Kidney capillary endothelial cell (primary cell): ENCODE measurements at regions not wholly inside any gene's neighbourhood (a gene's known extent, or its start where the extent isn't known, plus 50 kb on each side); places are given as distances from the start of the nearest gene placed in this dataset.

Source experiments
- DNase-seq: peaks from one replicate; pipeline ENCODE4 v3.0.0-alpha.2; 2018; ENCODE audit warnings: low spot score

DNA sequence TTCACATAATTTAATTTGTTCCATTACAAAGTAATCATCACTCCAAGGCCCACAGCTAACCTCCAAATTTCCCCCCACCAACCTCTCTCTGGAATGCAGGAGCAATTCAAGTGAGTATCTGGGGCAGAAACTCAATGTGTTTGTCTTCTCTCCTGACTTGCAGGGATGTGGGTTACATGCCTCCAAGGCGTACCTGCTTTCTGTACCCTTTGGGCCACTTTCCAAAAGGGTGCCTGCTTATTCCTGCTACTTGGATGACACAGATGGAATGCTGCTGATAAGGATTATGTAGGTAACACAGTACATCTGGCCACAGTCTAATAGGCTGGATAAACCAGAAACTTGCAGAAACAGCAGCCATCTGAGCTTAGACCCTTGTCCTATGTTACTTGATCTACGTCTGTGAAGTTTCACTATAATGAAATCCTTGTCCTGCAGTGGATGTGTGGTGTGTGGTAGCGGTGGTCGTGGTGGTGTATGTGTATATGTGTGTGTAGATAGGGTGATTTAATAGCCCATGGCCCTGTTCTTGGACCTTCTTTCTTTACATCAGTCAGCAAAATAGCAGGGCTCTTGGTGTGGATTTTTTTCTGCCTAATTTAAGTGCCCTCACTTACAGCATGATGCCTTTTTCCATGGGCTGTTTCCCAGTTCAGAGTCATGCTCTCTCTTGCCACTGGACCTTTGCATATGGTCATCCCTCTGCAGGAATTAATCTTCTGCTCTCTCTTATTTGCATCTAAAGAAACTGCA, 175.9 kb downstream of the ZDHHC21 start:
- no peak for DNase-seq

DNA sequence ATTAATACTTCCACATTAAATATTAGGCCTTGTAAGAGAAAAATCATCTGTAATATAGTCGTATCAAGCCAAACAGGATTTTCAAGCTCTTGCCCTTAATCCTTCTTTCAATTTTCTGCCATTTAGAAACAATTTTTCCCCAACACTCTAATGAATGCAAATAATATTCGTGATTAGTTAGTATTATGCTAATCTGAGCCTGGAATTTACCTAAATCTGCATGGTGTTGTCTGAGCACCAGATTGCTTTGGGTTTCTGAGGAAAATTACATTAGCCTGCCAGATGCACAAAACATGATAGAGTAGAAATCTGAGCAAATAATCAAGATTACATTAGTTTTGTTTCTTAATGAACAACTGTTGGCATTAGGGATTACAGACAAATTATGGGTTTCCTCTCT, 176.6 kb downstream of the ZDHHC21 start:
- DNase-seq, result no peak

DNA sequence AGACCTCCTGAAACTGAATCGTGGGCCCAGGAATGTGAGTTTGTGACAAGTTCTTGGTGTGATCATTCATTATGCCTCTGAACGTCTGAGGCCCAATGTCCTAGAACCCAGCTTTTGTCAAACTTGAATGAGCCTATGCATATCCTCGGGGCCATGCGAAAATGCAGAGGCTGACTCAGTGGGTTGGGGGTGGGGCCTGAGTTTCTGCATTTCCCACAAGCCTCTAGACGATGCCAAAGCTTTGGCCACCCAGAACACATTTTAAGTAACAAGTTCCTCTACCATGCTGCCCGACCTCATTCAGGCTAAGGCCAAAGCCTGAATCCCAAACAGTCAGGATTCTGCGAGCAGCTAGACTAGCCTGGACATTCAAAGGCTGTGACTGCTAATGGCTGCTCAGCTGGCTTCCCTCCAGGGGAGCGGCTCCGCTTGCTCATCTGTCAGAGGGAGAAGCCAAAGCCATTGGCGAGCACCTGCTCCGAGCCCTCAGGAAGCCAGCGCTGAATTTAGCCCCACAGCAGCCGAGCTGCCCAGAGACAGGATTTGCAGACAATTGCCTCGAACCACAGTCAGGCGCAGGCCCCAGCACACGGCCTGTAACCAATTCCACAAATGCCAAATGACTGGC, 177.5 kb downstream of the ZDHHC21 start:
- no peak for DNase-seq

DNA sequence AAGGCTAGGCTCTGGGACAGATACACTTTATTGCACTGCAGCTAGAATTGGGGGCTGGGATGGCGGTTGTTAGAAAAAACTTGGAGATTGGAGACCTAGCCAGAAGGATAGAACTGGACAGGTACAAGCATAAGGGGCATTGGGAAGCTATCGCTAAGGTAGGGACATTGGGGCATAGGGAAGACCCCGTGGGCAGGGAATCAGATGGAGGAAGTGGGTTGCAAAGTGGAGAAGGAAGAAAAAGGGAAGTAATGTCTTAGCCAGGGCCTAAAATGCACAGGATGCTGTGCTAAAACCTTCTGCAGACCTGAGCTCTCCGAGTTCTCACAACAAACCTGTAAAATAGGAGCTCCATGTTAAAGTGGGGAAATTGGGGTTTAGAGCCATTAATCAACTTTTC, 178.2 kb downstream of the ZDHHC21 start:
- DNase-seq, result no peak

DNA sequence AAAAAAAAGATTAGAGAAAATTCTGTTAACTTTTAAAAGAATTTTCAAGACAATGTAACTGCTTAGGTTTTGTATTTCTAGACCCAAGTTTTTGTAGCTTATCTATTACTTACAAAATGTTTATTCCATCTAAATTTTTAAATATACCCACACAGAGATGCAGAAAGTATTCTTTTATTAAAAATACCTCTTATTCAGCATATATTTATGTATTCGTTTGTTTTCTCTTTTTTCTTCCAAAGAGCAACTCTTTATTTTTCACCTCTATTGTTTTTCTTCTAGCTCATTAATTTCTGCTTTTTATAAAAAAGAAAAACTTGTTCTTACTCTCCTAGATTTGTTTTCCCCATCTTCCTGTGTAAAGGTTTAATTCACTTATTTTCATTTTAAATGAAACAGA, 180.3 kb downstream of the ZDHHC21 start:
- DNase-seq, result no peak

DNA sequence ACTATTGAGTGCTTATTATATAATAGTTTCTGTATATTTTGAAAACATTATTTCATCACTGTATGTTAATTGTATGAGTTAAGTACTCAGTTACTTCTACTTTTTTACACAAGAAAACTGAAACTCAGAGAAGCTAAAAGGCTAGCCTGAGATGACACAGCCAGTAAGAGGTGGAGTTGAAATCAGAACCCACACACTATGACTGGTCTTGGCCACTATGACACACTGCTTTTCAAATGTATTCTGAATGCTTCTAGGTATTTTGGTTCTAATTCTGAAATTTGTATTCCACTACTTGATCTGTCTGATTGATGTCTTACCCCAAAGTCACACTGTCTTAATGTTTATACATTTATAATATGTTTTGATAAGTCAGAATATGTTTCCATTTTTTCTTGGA, 181.8 kb downstream of the ZDHHC21 start:
- DNase-seq, result no peak

DNA sequence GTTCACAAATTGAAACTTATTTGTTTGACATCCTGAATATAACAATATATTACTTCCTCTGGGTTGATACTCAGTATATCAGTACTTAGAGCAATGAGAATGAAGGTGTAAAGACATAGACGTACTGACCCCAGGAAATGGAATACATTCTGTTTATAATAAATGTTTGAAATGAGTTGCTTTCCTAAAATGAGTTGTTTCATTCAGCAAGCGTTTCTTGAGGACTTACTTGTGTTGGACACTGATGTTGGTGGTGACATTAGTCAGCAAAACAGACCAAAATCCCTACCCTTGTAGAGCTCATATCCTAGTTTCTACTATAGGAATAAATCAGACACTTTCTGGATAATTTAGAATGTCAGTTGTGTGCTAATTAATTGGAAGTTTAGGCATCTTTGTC, 184.3 kb downstream of the ZDHHC21 start:
- no peak for DNase-seq

DNA sequence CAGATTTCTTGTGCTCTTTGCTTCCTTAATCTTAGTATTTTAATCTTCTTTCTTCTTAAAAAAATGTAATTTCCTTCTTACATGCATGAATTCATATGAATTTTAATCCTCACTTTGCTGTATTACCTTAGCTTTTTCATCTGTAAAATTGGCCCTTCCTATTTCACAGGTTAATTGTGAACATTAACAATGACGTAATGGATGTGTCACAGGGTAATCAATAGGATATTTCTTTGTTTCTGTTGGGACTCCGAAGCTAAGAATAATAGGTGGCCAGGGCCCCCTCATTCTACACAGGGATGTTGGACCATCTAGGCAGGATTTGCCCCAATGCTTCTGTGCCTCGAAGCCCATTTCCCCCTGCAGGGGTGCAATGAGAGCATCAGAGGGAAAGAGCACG, 187.4 kb upstream of the NFIB start:
- DNase-seq, result no peak

DNA sequence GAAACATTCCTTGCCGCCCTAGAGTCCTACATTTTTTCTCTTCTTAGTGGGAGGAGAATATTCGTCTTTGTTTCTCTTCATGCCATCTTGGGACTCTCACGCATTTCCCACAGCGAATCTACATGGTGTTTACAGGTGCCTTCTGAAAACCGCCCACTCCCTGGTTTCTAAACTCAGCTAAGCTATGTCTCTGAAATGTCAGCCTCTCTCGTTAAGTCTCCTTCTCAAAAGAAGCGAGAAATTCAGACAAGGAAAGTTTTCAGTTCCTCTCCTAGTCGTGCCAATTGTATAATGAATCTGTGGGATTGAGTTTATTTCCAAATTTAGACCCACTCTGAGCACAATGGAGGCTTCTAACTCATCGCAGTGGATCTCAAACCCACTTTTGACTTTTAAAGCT, 186.8 kb upstream of the NFIB start:
- DNase-seq, result no peak

DNA sequence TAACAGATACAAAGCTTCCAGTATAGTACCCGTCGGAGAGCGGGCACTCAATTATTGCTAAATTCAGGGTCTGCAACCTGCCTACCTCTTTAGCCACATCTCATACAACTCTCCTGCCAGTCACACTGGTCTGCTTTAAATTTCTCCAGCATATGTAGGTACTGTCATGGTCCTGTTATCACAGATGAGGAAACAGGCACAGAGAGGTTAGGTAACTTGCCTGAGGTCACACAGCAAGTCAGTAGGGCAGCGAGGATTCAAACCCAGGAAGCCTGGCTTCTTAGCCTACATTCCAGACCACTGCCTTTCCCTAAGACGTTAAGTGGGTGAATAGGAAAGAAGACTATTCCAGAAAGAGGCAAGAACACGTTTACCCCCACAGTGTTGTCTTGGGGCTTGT, 186.0 kb upstream of the NFIB start:
- no peak for DNase-seq

DNA sequence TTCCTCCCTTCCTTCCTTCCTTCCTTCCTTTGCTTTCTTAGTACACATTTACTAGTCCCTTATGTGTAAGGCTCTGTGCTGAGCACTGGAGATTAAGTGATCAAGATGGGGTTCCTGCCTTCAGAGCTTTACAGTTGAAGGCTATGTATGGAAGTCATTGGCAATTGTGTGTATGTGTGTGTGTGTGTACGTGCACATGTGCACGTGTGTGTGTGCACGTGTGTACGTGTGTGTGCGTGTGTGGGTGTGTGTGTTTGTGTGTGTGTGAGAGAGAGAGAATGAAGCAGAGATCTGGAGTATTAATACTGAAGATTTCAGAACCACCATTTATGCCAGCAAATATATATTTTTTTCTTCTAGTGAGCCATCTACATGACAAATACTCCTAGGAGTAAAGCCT, 184.9 kb upstream of the NFIB start:
- no peak for DNase-seq

DNA sequence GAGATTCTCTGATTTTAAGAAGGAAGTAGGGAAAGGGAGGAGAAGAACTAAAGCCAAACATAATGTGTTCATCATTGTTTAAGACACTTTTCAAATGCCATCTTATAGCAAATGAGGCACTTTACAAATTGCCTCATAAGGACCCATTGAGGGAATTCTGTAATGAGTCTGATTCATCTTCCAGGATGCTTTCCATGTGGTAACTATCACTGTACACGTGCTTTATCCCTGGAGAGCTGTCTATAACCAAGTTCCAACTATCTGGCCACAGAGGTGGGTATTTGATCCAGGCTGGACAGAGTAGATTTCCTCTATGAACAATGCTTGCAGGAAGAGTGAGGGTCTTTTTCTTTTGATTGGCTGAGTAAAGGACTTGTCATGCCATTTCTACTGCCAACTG, 183.5 kb upstream of the NFIB start:
- DNase-seq, result no peak

DNA sequence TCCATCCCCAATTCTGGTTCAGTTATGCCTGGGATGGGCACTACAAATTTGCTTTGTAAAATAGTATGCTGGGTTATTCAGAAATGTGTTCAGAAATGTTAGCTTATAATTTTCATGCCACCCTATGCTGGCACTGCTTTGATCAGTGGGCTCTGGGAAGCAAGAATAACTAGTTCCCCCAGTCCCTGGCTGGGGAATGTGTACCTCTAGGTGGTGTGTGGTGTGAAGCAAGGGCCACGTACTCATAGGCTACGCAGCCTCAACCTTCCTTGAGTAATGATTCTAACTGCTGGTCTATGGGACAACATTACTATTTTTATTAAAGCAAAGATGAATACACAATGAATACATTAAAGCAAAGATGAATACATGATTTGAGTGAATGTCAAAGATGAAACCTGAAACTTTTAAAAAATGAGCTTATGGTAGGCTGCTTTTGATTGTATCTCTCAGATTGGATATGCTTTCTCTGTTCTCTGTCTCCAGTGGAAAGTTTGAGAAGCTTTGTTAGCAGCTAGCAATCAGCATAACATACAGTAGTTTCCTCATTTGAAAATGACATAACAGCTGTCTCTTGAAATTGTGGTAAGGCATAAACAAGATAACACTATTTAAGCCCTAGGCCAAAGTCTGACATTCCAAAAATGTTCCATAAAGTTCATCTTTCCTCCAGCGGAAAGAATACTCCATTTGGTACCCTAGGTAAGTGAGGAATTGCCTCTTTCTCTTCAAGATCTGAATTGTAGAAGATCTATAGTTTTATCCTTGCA, 174.7 kb upstream of the NFIB start:
- DNase-seq, result no peak

DNA sequence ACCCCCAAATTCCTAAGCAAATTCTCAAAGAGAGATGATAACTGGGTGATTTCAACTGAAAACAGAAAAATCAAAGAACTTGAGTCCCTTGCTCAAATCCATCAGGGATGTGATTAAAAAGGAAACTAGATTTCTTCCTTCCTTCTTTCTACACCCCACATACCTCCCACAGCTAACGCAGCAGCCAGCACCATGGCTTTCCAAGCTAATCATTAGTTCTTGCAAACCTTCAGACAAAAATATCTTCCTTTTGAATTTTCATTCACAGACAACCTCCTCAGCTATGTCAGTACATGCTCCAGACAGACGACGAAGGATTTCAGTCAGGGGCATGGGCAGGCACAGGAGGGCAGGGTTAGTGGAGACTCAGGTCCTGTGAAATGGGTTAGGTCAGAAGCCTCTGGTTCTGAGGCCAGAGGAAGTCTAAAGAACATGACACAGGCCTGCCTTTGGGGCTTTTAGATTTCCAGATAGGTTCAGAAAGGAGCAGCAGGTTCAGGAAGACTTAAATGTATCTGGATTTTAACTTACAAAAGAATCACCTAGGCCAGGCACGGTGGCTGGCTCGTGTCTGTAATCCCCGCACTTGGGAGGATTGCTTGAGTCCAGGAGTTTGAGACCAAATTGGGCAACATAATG, 173.7 kb upstream of the NFIB start:
- no peak for DNase-seq

DNA sequence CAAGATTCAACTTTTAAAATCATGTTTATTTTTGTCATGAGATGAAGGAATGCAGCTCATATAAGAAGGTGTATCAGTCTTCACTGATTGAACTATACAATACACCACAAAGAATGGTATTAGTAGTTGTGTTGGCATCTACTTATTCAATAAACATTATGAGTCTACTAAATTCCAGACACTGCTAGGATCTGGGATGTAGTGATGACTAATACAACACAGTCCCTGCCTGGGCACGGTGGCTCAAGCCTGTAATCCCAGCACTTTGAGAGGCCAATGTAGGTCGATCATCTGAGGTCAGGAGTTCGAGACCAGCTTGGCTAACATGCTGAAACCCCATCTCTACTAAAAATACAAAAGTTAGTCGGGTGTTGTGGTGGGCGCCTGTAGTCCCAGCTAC, 171.4 kb upstream of the NFIB start:
- no peak for DNase-seq

DNA sequence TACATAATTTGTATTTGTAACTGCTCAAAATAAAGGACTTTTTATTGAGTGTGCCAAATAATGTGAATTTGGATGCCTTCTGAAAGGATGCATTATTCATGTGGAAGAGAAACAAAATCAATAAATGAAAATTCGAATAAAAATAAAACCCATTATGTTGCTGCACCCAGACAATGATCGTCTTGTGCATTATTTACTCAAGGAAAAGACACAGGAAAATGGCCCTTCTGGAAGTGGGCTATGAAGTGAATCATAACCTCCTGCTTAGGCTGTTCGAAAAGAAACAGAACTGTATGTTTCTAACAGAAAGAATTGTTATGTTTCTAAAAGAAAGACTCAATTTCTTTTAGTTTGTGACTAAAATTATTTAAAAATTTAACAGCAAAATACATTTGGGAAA, 168.9 kb upstream of the NFIB start:
- peak; percentile 21 for DNase-seq

DNA sequence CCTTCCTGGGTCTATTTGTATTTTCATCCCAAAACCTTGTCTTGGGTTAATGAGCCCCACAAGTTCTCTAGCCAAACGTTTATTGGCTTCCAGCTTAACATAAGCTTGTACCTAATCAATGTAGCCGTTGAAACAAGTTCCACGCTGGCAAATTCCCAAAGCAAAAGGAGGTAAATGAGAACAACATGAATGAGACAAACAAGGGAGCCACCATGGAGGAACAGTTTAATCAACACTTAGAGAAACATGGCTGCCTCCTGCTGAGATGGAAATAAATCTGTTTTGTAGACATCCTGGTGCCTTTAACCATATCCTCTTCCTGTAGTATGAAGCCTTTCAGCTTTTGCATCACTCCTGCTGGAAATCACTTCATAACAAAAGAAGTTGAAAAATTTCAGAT, 166.6 kb upstream of the NFIB start:
- DNase-seq, result peak; percentile 38

DNA sequence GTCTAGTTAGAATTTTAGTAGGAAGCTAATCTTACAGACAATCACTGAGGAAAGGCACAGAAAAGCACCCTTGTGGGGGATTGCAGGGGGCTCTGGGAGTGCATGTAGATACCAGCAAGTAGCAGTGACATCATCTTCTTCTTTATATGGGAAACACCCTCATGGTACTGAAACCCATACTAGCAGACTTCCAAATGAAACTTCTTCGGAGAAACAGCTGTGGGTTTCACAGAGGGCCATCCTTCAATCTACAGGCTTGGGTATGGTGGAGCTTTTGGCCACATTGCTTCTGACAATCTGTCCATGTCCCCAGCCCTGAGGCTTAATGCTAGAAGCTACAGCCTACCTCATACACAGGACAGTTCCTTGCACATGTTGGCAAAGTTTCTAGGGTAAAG, 165.2 kb upstream of the NFIB start:
- DNase-seq, result no peak

DNA sequence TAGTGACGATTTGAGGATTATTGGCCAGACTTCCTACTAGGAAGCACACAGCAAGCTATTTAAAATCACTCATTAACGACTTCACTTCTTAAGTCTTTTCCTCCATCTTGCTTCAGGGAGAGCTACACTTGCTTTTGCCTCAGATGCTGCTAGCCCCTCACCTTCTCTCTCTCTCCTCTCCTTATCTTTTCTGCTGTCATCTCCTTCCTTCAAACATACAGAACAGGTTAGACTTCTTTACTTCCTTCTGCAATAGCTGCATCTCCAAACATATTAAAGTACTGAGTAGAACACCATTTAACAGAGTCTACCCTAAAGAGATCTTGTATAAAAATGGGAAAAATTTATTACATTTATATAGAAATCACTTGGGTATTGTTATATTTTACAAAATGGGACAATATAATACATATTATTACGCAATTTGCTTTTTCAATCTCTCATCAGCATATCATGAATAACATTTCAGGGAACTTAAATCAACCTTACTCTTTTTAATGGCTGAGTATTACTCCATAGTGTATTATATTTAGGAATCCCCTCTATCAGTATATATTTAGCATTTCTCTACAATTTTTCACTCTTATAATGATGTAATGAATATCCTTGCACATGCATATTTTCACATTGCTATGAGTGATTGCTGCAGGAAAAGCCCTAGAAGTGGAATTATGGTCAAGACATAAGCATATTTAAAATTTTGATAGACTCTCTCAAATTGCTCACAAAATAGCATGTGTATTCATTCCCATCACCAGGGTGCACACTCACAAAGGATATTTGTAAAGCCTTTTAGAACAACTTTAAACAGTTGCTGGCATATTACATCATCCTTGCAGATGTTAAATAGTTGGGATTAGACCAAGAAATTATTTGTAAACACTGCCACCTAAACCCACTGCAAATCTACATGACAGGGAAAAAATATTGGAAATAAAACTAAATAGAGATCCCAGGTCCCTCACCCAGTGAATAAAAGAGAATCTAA, 164.5 kb upstream of the NFIB start:
- no peak for DNase-seq

DNA sequence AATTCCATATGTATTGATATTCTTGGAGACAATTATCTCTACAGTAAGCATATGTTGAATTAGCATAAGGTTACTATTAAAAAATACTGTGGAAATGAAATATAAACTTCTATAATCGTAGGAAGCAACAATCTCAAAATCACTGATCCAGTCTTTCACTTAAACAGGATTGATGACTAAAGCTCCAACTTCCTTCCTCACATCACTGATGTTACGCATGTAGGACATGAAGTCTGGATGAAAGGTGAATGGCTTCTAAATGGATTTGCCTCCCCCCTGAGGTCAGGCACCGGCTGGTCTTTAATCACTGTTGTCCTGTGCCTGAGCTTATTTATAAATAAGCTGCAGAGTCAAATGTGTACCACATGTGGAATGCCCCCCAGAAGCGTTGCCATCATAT, 157.1 kb upstream of the NFIB start:
- DNase-seq, result peak; percentile 63

DNA sequence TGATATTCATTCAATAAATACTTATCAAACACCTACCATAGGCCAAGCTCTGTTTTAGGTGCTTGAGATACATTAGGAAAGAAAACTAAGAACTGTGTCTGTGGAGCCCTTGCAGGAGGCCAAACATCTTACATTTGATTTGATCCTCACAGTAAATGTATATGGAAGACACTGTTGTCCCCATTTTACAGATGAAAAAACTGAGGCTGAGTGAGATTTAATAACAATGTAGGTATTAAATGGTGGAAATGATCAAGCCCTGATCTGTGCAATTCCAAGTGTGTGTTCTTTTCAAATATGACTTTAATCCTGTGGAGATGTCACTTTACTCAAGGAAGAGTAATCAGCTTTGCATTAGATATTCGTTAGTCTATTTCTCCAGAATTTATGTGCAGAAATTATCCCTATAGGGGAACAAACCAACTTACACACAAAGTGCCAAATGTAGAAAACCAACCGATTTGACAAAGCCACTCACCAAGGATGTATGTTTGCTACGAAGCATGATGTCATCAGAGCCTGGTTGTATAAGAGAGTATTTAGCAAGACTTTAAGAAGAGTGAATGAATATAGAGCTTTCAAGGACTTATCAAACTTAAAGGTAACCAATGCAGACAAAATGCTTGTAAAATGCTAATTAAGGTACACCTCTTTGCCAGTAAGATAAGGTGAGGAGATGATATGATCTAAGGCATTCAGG, 153.9 kb upstream of the NFIB start:
- no peak for DNase-seq
